OCI-LY1 (cell line): ENCODE measurements at regions not wholly inside any gene's neighbourhood (a gene's known extent, or its start where the extent isn't known, plus 50 kb on each side); places are given as distances from the start of the nearest gene placed in this dataset.
"Not testable (repeated sequence)": the region's sequence is repeated elsewhere in the genome, so short reads cannot be mapped to it uniquely, and the experiment has no call there.

Experiments
- H2AFZ ChIP-seq: fragments of 200-600 bp; sonication (generic), shearing (Covaris generic); 2 replicates; pipeline ENCODE4 v1.6.0; 2014; ENCODE audit warnings: antibody characterized with exemption, mild to moderate bottlenecking, low read length
- H3F3A ChIP-seq: fragments of 200-600 bp; sonication (generic), shearing (Covaris generic); 2 replicates; pipeline ENCODE4 v1.6.0; 2014; ENCODE audit warnings: mild to moderate bottlenecking, antibody characterized with exemption, low read length, moderate library complexity; ENCODE audit not compliant: insufficient read depth
- H3K27ac ChIP-seq: fragments of 200-600 bp; sonication (generic); 2 replicates; pipeline ENCODE4 v1.5.1; 2014; ENCODE audit warnings: low read length, mixed run types, mild to moderate bottlenecking, low read depth; ENCODE audit not compliant: poor library complexity, severe bottlenecking
- H3K27me3 ChIP-seq: fragments of 200-600 bp; sonication (generic); 2 replicates; pipeline ENCODE4 v1.6.0; 2014; ENCODE audit warnings: antibody characterized with exemption, mild to moderate bottlenecking, low read length, moderate library complexity; ENCODE audit not compliant: insufficient read depth
- H3K36me3 ChIP-seq: fragments of 200-600 bp; sonication (generic); 2 replicates; pipeline ENCODE4 v1.6.1; 2014; ENCODE audit warnings: mild to moderate bottlenecking, antibody characterized with exemption, low read length, moderate library complexity, mixed read lengths; ENCODE audit not compliant: insufficient read depth
- H3K4me1 ChIP-seq: fragments of 200-600 bp; sonication (generic); 2 replicates; pipeline ENCODE4 v1.5.1; 2014; ENCODE audit warnings: mild to moderate bottlenecking, low read length, moderate library complexity; ENCODE audit not compliant: insufficient read depth, severe bottlenecking
- H3K4me2 ChIP-seq: fragments of 200-600 bp; sonication (generic), shearing (Covaris generic); 2 replicates; pipeline ENCODE4 v1.6.1; 2014; ENCODE audit warnings: low read length
- H3K4me3 ChIP-seq: fragments of 200-600 bp; sonication (generic); 2 replicates; pipeline ENCODE4 v1.5.1; 2014; ENCODE audit warnings: low read length, low read depth, mild to moderate bottlenecking, mixed read lengths; ENCODE audit not compliant: poor library complexity, severe bottlenecking
- H3K79me2 ChIP-seq: fragments of 200-600 bp; shearing (Covaris generic); 2 replicates; pipeline ENCODE4 v1.6.1; 2016; ENCODE audit warnings: mixed run types, low read length, mixed read lengths; ENCODE audit not compliant: insufficient read depth
- H3K9ac ChIP-seq: fragments of 200-600 bp; sonication (generic), shearing (Covaris generic); 2 replicates; pipeline ENCODE4 v1.6.1; 2014; ENCODE audit warnings: mild to moderate bottlenecking, low read length, mixed read lengths
- H3K9me2 ChIP-seq: fragments of 200-600 bp; sonication (generic), shearing (Covaris generic); 2 replicates; pipeline ENCODE4 v1.6.1; 2014; ENCODE audit warnings: low read depth, mild to moderate bottlenecking, low read length, mixed read lengths
- H3K9me3 ChIP-seq: fragments of 200-600 bp; shearing (Covaris generic); 2 replicates; pipeline ENCODE4 v1.6.1; 2014; ENCODE audit warnings: low read length, mixed read lengths
- H4K20me1 ChIP-seq: fragments of 200-600 bp; sonication (generic), shearing (Covaris generic); 2 replicates; pipeline ENCODE4 v1.6.0; 2016; ENCODE audit warnings: mild to moderate bottlenecking, low read length; ENCODE audit not compliant: insufficient read depth
- EZH2 ChIP-seq: fragments of 200-600 bp; sonication (generic), shearing (Covaris generic); IDR thresholded peaks from 2 replicates; pipeline ENCODE4 v1.8.0; 2017; ENCODE audit warnings: borderline replicate concordance, mixed run types, mild to moderate bottlenecking, antibody characterized with exemption, low read length, moderate library complexity, mixed read lengths
- TF ChIP-seq, protein P1 (sequence below): fragments of 200-600 bp; sonication (generic), shearing (Covaris generic); IDR thresholded peaks from 2 replicates; pipeline ENCODE4 v1.5.1; 2017; ENCODE audit warnings: mild to moderate bottlenecking, antibody characterized with exemption, low read length, moderate library complexity, mixed read lengths

DNA sequence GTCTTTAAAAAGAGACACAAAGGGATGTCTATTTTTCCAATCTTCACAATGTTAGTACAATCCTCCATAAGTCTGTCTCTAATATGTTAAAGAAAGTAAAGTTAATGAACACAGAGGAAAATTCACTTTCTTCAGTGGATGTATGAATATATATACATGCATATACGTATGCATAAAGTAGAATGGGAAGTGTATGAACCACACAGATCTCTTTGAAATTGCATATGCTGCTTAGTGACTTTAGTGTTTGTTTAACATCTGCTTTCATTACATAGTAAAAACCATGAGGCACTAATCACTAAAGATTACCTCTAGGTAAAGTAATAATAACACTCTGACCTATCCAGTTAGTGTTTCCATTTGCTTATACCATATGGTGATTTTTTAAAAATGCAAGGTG, 451.2 kb downstream of the SEMA3D start:
- Histone ChIP-seq H3K4me1 (no peaks in the 10 kb centered on the region), H3F3A (no peaks in the 10 kb centered on the region), H3K36me3 (no peaks in the 10 kb centered on the region), H3K27me3 (no peaks in the 10 kb centered on the region), H3K9ac (no peak overlapping the region), H2AFZ (no peak overlapping the region), H3K4me2 (no peak overlapping the region), H3K79me2 (no peaks in the 10 kb centered on the region), H4K20me1 (no peaks in the 10 kb centered on the region), H3K9me2 (no peaks in the 10 kb centered on the region), H3K9me3 (no peaks in the 10 kb centered on the region), H3K4me3 (no peak overlapping the region), H3K27ac (no peak overlapping the region)
- no peak for TF ChIP-seq EZH2
- TF ChIP-seq, protein P1, sequence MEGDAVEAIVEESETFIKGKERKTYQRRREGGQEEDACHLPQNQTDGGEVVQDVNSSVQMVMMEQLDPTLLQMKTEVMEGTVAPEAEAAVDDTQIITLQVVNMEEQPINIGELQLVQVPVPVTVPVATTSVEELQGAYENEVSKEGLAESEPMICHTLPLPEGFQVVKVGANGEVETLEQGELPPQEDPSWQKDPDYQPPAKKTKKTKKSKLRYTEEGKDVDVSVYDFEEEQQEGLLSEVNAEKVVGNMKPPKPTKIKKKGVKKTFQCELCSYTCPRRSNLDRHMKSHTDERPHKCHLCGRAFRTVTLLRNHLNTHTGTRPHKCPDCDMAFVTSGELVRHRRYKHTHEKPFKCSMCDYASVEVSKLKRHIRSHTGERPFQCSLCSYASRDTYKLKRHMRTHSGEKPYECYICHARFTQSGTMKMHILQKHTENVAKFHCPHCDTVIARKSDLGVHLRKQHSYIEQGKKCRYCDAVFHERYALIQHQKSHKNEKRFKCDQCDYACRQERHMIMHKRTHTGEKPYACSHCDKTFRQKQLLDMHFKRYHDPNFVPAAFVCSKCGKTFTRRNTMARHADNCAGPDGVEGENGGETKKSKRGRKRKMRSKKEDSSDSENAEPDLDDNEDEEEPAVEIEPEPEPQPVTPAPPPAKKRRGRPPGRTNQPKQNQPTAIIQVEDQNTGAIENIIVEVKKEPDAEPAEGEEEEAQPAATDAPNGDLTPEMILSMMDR: no peak

DNA sequence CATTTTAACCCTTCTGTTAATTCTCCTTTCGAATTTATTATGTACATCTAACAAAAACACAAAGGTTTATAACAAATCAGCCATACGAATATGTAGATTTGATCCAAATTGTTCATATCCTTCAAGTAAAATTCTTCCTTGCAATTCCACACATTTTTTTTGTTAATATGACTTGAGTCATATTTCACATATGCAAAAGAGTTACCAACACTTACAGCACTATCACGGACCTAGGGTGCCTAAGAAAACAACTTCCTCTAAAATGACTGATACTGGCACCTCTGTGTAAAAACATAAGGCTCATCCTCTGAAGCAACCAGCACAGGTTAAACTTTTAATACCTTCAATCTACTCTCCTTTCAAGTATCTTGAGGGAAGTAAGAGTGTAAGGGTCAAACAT, 451.8 kb downstream of the SEMA3D start:
- Histone ChIP-seq H3K4me1 (no peaks in the 10 kb centered on the region), H3K27ac (no peak overlapping the region), H3K9me2 (no peaks in the 10 kb centered on the region), H4K20me1 (no peaks in the 10 kb centered on the region), H3K4me3 (no peak overlapping the region), H3K79me2 (no peaks in the 10 kb centered on the region), H3K27me3 (no peaks in the 10 kb centered on the region), H3F3A (no peaks in the 10 kb centered on the region), H3K36me3 (no peaks in the 10 kb centered on the region), H3K9ac (no peak overlapping the region), H3K9me3 (no peaks in the 10 kb centered on the region), H2AFZ (no peak overlapping the region), H3K4me2 (no peak overlapping the region)
- TF ChIP-seq, protein P1: no peak
- no peak for TF ChIP-seq EZH2

DNA sequence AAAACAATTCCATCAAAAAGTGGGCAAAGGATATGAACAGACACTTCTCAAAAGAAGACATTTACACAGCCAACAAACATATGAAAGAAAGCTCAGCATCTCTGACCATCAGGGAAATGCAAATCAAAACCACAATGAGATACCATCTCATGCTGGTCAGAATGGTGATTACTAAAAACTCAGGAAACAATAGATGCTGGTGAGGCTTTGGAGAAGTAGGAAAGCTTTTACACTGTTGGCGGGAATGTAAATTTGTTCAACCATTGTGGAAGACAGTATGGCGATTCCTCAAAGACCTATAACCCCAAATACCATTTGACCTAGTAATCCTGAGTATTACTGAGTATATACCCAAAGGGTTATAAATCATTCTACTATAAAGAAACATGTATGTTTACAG, 452.9 kb downstream of the SEMA3D start:
- H3K36me3 ChIP-seq, H4K20me1 ChIP-seq, H3K27me3 ChIP-seq, H3K4me3 ChIP-seq, H3K27ac ChIP-seq, H2AFZ ChIP-seq, H3K4me1 ChIP-seq, H3K4me2 ChIP-seq, H3K9me3 ChIP-seq, H3K9ac ChIP-seq, H3K79me2 ChIP-seq, H3K9me2 ChIP-seq, H3F3A ChIP-seq: not testable (repeated sequence)

DNA sequence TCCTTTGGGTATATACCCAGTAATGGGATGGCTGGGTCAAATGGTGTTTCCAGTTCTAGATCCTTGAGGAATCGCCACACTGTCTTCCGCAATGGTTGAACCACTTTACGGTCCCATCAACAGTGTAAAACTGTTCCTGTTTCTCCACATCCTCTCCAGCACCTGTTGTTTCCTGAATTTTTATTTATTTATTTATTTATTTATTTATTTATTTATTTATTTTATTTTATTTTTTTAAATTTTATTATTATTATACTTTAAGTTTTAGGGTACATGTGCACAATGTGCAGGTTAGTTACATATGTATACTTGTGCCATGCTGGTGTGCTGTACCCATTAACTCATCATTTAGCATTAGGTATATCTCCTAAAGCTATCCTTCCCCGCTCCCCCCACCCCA, 456.0 kb downstream of the SEMA3D start:
- H4K20me1 ChIP-seq, H3K4me1 ChIP-seq, H2AFZ ChIP-seq: not testable (repeated sequence)

More for the DNA sequence above, 456.0 kb downstream of the SEMA3D start:
- not testable (repeated sequence) for H3K27me3 ChIP-seq, H3F3A ChIP-seq, H3K9ac ChIP-seq, H3K9me3 ChIP-seq, H3K4me3 ChIP-seq, H3K27ac ChIP-seq, H3K36me3 ChIP-seq, H3K79me2 ChIP-seq, H3K4me2 ChIP-seq, H3K9me2 ChIP-seq
